GM21786 (cell line): ENCODE measurements at regions not wholly inside any gene's neighbourhood (a gene's known extent, or its start where the extent isn't known, plus 50 kb on each side); places are given as distances from the start of the nearest gene placed in this dataset.
"Not testable (repeated sequence)": the region's sequence is repeated elsewhere in the genome, so short reads cannot be mapped to it uniquely, and the experiment has no call there.

ENCODE experiments used
- ATAC-seq: cut with Tn5 transposase; IDR thresholded peaks from one replicate; pipeline ENCODE4 v1.9.1; 2021; ENCODE audit not compliant: unreplicated experiment

- ATAC-seq: no peak
These were observed 610.2 kb downstream of the UBE2NL start for GRCh38 chrX:144494074-144494473.

GRCh38 chrX:144531877-144532276, 648.0 kb downstream of the UBE2NL start:
- ATAC-seq: no peak

GRCh38 chrX:144566592-144566991, 680.7 kb upstream of the SPANXN1 start:
- ATAC-seq: no peak

- no peak for ATAC-seq
These were observed 660.5 kb upstream of the SPANXN1 start for GRCh38 chrX:144586756-144587155.

GRCh38 chrX:144592036-144592435, 655.3 kb upstream of the SPANXN1 start:
- no peak for ATAC-seq

GRCh38 chrX:144601010-144601409, 646.3 kb upstream of the SPANXN1 start:
- ATAC-seq: no peak

- no peak for ATAC-seq
These were observed 635.2 kb upstream of the SPANXN1 start for GRCh38 chrX:144612076-144612475.

GRCh38 chrX:144616317-144616716, 631.0 kb upstream of the SPANXN1 start:
- ATAC-seq: no peak

- no peak for ATAC-seq
These were observed 619.4 kb upstream of the SPANXN1 start for GRCh38 chrX:144627947-144628346.

GRCh38 chrX:144634451-144634850, 612.9 kb upstream of the SPANXN1 start:
- not testable (repeated sequence) for ATAC-seq

- no peak for ATAC-seq
These were observed 609.6 kb upstream of the SPANXN1 start for GRCh38 chrX:144637731-144638130.

- ATAC-seq: no peak
These were observed 598.5 kb upstream of the SPANXN1 start for GRCh38 chrX:144648788-144649187.

GRCh38 chrX:144681501-144681900, 565.8 kb upstream of the SPANXN1 start:
- no peak for ATAC-seq

GRCh38 chrX:144683247-144683646, 564.1 kb upstream of the SPANXN1 start:
- no peak for ATAC-seq

GRCh38 chrX:144709841-144710240, 537.5 kb upstream of the SPANXN1 start:
- ATAC-seq: no peak

- ATAC-seq: no peak
These were observed 532.0 kb upstream of the SPANXN1 start for GRCh38 chrX:144715337-144715736.

GRCh38 chrX:144716187-144716586, 531.1 kb upstream of the SPANXN1 start:
- ATAC-seq: no peak

GRCh38 chrX:144717682-144718081, 529.6 kb upstream of the SPANXN1 start:
- ATAC-seq: no peak

- ATAC-seq: no peak
These were observed 525.0 kb upstream of the SPANXN1 start for GRCh38 chrX:144722307-144722706.

GRCh38 chrX:144730471-144730870, 516.8 kb upstream of the SPANXN1 start:
- ATAC-seq: no peak

GRCh38 chrX:144732588-144732987, 514.7 kb upstream of the SPANXN1 start:
- no peak for ATAC-seq

GRCh38 chrX:144738246-144738645, 509.1 kb upstream of the SPANXN1 start:
- ATAC-seq: no peak

- no peak for ATAC-seq
These were observed 478.8 kb upstream of the SPANXN1 start for GRCh38 chrX:144768540-144768939.

- ATAC-seq: not testable (repeated sequence)
These were observed 463.8 kb upstream of the SPANXN1 start for GRCh38 chrX:144783528-144783927.
